ENCODE measurements at regions not wholly inside any gene's neighbourhood (a gene's known extent, or its start where the extent isn't known, plus 50 kb on each side); places are given as distances from the start of the nearest gene placed in this dataset.

DNA sequence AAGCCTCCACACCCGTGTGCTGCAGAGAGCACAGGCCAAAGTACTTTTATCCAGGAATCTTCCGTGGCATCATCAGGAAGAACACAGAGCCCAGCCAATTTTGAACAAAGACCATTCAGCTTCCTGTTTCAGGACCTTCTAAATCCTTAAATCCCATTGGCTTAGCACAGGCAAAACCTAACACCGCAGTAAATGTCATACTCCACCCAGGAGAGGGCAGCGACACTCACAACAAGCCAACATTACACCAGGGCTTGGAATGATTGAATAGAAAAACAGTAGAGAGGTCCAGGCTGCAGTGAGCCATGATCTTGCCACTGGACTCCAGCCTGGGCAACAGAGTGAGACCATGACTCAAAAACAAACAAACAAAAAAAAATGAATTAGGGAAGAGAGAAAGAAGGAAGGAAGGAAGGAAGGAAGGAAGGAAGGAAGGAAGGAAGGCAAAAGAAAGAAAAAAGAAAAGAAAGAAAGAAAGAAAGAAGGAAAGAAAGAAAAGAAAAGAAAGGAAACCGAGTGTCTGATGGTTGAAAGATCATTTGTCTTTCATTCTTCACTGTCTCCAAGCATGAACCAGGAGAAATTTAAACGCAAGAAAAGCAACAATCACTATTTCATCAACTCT, 144.6 kb upstream of the SATB2 start:
- intact Hi-C loops (cut with micrococcal nuclease; ENCODE audit: unreplicated experiment), result loop anchor here (2.0 kb wide), 1 partner anchor 136 kb away; no protein-coding TSS in a partner anchor
- CTCF ChIA-PET, result interaction anchor here (0.8 kb wide), 2 partner anchors 92 to 1427 kb away, joined by 3 to 5 read pairs; no protein-coding TSS in a partner anchor
- H3K4me3 Mint-ChIP-seq (ENCODE audit: low read depth, unreplicated experiment), result no peak overlapping the region
- no peaks in the 10 kb centered on the region for H3K9me3 Mint-ChIP-seq (ENCODE audit: low read depth, unreplicated experiment)
- H3K27ac Mint-ChIP-seq (ENCODE audit: unreplicated experiment), result no peak overlapping the region
- no TSS peak for BruUV-seq (replicated peaks)
- H3K27me3 Mint-ChIP-seq (ENCODE audit: unreplicated experiment), result peaks cover 22% of the 10 kb centered on the region
- H3K4me1 Mint-ChIP-seq (ENCODE audit: low read depth, unreplicated experiment), result no peaks in the 10 kb centered on the region
- peak; percentile 38 for DNase-seq
- no peaks in the 10 kb centered on the region for H3K36me3 Mint-ChIP-seq (ENCODE audit: insufficient read depth, unreplicated experiment)
- TF ChIP-seq, protein P1, sequence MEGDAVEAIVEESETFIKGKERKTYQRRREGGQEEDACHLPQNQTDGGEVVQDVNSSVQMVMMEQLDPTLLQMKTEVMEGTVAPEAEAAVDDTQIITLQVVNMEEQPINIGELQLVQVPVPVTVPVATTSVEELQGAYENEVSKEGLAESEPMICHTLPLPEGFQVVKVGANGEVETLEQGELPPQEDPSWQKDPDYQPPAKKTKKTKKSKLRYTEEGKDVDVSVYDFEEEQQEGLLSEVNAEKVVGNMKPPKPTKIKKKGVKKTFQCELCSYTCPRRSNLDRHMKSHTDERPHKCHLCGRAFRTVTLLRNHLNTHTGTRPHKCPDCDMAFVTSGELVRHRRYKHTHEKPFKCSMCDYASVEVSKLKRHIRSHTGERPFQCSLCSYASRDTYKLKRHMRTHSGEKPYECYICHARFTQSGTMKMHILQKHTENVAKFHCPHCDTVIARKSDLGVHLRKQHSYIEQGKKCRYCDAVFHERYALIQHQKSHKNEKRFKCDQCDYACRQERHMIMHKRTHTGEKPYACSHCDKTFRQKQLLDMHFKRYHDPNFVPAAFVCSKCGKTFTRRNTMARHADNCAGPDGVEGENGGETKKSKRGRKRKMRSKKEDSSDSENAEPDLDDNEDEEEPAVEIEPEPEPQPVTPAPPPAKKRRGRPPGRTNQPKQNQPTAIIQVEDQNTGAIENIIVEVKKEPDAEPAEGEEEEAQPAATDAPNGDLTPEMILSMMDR (IDR thresholded peaks at IDR 0.05; ENCODE audit: unreplicated experiment), result no peak

DNA sequence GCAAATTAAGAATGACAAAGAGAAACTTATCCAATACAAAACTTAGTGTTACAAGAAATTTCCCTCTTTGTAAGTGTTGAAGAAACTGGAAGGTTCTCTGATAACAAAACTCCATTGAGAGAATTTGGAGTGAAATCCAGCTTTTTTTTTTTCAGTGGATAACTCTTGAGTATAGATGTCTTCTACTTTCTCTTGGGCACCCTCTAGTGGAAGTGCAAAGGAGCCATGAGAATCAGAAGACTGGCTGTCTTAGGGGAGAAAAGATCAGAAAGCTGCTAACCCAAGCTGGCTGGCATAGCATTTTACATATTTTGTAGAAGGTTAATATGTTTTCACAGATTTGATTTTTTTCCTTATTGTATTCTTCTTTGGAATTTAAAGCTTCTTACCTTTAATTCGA, 138.8 kb upstream of the SATB2 start:
- Mint-ChIP-seq H3K27ac (ENCODE audit: unreplicated experiment) (no peak overlapping the region), H3K27me3 (ENCODE audit: unreplicated experiment) (peaks cover 24% of the 10 kb centered on the region), H3K36me3 (ENCODE audit: insufficient read depth, unreplicated experiment) (no peaks in the 10 kb centered on the region), H3K9me3 (ENCODE audit: low read depth, unreplicated experiment) (no peaks in the 10 kb centered on the region), H3K4me3 (ENCODE audit: low read depth, unreplicated experiment) (no peak overlapping the region), H3K4me1 (ENCODE audit: low read depth, unreplicated experiment) (no peaks in the 10 kb centered on the region)
- TF ChIP-seq, protein P1 (IDR thresholded peaks at IDR 0.05; ENCODE audit: unreplicated experiment), result peak; percentile 54
- intact Hi-C loops (cut with micrococcal nuclease; ENCODE audit: unreplicated experiment), result loop anchor here (5.0 to 10.0 kb wide), 2 partner anchors 268 to 1284 kb away; no protein-coding TSS in a partner anchor
- CTCF ChIA-PET, result interaction anchor here (0.7 to 1.5 kb wide), 5 partner anchors 13 to 1282 kb away, joined by 3 to 7 read pairs (median 4); no protein-coding TSS in a partner anchor
- BruUV-seq (replicated peaks), result no TSS peak
- DNase-seq, result peak; percentile 42

DNA sequence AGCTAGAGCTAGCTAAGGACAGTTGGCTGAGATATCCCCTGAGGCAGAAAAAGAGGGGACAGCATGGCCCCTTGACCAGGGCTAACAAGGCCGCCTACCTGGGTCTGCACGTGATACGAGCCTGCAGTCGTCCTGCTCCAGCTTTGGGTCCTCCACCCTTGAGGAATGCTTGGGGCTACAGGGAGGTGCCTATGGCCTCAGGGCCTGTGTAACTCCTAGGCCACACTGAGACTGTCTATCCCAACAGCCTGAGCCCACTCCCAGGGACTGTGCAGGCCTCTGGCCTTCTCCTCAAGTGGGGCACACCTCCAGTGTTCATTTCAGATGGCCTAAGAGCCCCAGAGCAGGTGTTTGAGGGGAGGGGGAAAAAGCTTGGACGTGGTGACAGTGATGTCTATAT, 136.7 kb upstream of the SATB2 start:
- no peaks in the 10 kb centered on the region for H3K36me3 Mint-ChIP-seq (ENCODE audit: insufficient read depth, unreplicated experiment)
- no peak overlapping the region for H3K4me3 Mint-ChIP-seq (ENCODE audit: low read depth, unreplicated experiment)
- no peaks in the 10 kb centered on the region for H3K9me3 Mint-ChIP-seq (ENCODE audit: low read depth, unreplicated experiment)
- no peak for DNase-seq
- intact Hi-C loops (cut with micrococcal nuclease; ENCODE audit: unreplicated experiment), result loop anchor here (10.0 kb wide), 1 partner anchor 270 kb away; no protein-coding TSS in a partner anchor
- H3K4me1 Mint-ChIP-seq (ENCODE audit: low read depth, unreplicated experiment), result no peaks in the 10 kb centered on the region
- TF ChIP-seq, protein P1 (IDR thresholded peaks at IDR 0.05; ENCODE audit: unreplicated experiment), result no peak
- H3K27ac Mint-ChIP-seq (ENCODE audit: unreplicated experiment), result no peak overlapping the region
- no TSS peak for BruUV-seq (replicated peaks)
- H3K27me3 Mint-ChIP-seq (ENCODE audit: unreplicated experiment), result peaks cover 40% of the 10 kb centered on the region
- CTCF ChIA-PET, result interaction anchor here (1.0 kb wide), 1 partner anchor 19 kb away, joined by 4 read pairs; no protein-coding TSS in a partner anchor

DNA sequence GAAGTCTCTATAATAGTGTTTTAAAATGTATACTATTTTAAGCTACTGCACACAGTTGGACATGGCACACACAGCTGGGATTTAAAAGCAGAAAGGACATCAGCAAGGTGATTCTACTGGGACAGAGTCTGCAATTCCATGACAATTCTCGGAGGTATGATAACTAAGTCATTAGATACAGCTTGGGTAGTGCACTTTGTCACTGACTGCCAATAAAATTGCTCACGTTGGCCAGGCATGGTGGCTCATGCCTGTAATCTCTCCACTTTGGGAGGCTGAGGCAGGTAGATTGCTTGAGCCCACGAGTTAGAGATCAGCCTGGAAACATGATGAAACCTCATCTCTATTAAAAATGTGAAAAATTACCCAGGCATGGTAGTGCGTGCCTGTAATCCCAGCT, 134.1 kb upstream of the SATB2 start:
- H3K27ac Mint-ChIP-seq (ENCODE audit: unreplicated experiment), result no peak overlapping the region
- TF ChIP-seq, protein P1 (IDR thresholded peaks at IDR 0.05; ENCODE audit: unreplicated experiment), result no peak
- no peak overlapping the region for H3K4me3 Mint-ChIP-seq (ENCODE audit: low read depth, unreplicated experiment)
- peaks cover 20% of the 10 kb centered on the region for H3K27me3 Mint-ChIP-seq (ENCODE audit: unreplicated experiment)
- no peak for DNase-seq
- no TSS peak for BruUV-seq (replicated peaks)
- intact Hi-C loops (cut with micrococcal nuclease; ENCODE audit: unreplicated experiment), result loop anchor here (10.0 kb wide), 1 partner anchor 273 kb away; no protein-coding TSS in a partner anchor
- CTCF ChIA-PET, result no interaction called here
- no peaks in the 10 kb centered on the region for H3K36me3 Mint-ChIP-seq (ENCODE audit: insufficient read depth, unreplicated experiment)
- no peaks in the 10 kb centered on the region for H3K4me1 Mint-ChIP-seq (ENCODE audit: low read depth, unreplicated experiment)
- no peaks in the 10 kb centered on the region for H3K9me3 Mint-ChIP-seq (ENCODE audit: low read depth, unreplicated experiment)

All from Calu3 (cell line).